ENCODE measurements at regions not wholly inside any gene's neighbourhood (a gene's known extent, or its start where the extent isn't known, plus 50 kb on each side); places are given as distances from the start of the nearest gene placed in this dataset.

DNA sequence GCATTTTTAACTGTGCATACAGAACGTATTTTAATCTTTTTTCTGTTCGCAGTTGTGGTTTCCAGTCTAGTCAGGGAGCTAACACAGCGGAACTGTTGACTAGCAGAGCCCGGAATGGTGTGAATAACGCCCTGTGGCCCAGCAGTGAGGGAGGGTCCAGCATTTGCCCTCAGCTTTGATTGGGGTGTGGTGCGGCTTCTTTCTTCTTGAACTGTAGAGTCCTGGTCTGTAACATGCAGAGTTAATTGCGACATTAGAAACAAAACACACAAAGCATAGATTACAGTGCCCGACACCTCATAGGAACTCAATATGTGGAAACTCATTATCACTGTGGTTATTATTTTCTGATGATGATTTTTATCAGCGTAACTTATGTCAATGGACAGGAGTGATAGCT, 253.6 kb downstream of the SOX11 start:
- TF ChIP-seq CTCF (IDR thresholded peaks at IDR 0.05) (no peak), POLR2A (IDR thresholded peaks at IDR 0.05) (no peak)

Data from right lobe of liver (tissue), 4 donors.